ENCODE measurements at regions not wholly inside any gene's neighbourhood (a gene's known extent, or its start where the extent isn't known, plus 50 kb on each side); places are given as distances from the start of the nearest gene placed in this dataset.
A peak's percentile ranks its signal among the peaks of the same experiment; 100 is the strongest.

- no peaks in the 10 kb centered on the region for H3K27me3 ChIP-seq
- ATAC-seq, result no peak
- H3K27ac ChIP-seq, result peak overlapping the region in 1 of 4 donors; percentile 2
- TF ChIP-seq CTCF (IDR thresholded peaks at IDR 0.05) (no peak), POLR2AphosphoS5 (IDR thresholded peaks at IDR 0.05) (no peak), EP300 (IDR thresholded peaks at IDR 0.05) (no peak), POLR2A (IDR thresholded peaks at IDR 0.05) (no peak)
- H3K4me3 ChIP-seq, result no peak overlapping the region
- WGBS, 2 donors (ENCODE audit: low coverage in 1 of 2), result 60 to 67% methylated on average over 1 to 2 of the region's 2 CpGs
- H3K9me3 ChIP-seq, result no peaks in the 10 kb centered on the region
- H3K4me1 ChIP-seq, result peaks cover 10 to 34% (median 15%) of the 10 kb centered on the region in 3 donors
- no peaks in the 10 kb centered on the region for H3K36me3 ChIP-seq
Measured at GRCh38 chr2:64221935-64222334, 77.7 kb upstream of the PELI1 start.

- Histone ChIP-seq H3K9me3 (no peaks in the 10 kb centered on the region), H3K4me1 (peaks cover 10 to 39% (median 15%) of the 10 kb centered on the region in 3 donors), H3K27me3 (no peaks in the 10 kb centered on the region), H3K36me3 (no peaks in the 10 kb centered on the region), H3K4me3 (no peak overlapping the region), H3K27ac (peak overlapping the region in 3 of 4 donors; percentile 2 to 33 (median 11))
- TF ChIP-seq POLR2AphosphoS5 (IDR thresholded peaks at IDR 0.05) (no peak), CTCF (IDR thresholded peaks at IDR 0.05) (no peak), POLR2A (IDR thresholded peaks at IDR 0.05) (no peak), EP300 (IDR thresholded peaks at IDR 0.05) (no peak)
- peak; percentile 63 for ATAC-seq
- 0 to 22% methylated on average over 1 to 2 of the region's 2 CpGs for WGBS, 2 donors (ENCODE audit: low coverage in 1 of 2)
Measured at GRCh38 chr2:64222351-64222750, 78.1 kb upstream of the PELI1 start.

- Histone ChIP-seq H3K4me1 (peaks cover 10 to 46% (median 15%) of the 10 kb centered on the region in 3 donors), H3K27ac (peak overlapping the region in 3 of 4 donors; percentile 2 to 33 (median 11)), H3K27me3 (no peaks in the 10 kb centered on the region), H3K4me3 (no peak overlapping the region), H3K9me3 (no peaks in the 10 kb centered on the region), H3K36me3 (no peaks in the 10 kb centered on the region)
- no peak for TF ChIP-seq POLR2AphosphoS5 (IDR thresholded peaks at IDR 0.05)
- no peak for TF ChIP-seq CTCF (IDR thresholded peaks at IDR 0.05)
- no peak for TF ChIP-seq POLR2A (IDR thresholded peaks at IDR 0.05)
- TF ChIP-seq EP300 (IDR thresholded peaks at IDR 0.05), result no peak
- no peak for ATAC-seq
- 64 to 83% methylated on average over 3 of the region's 3 CpGs for WGBS, 2 donors (ENCODE audit: low coverage in 1 of 2)
Measured at GRCh38 chr2:64223055-64223454, 78.8 kb upstream of the PELI1 start.

GRCh38 chr2:64225491-64225890 is 81.3 kb upstream of the PELI1 start:
- TF ChIP-seq POLR2A (IDR thresholded peaks at IDR 0.05) (no peak), POLR2AphosphoS5 (IDR thresholded peaks at IDR 0.05) (no peak), EP300 (IDR thresholded peaks at IDR 0.05) (no peak), CTCF (IDR thresholded peaks at IDR 0.05) (no peak)
- Histone ChIP-seq H3K9me3 (no peaks in the 10 kb centered on the region), H3K27ac (no peak overlapping the region), H3K4me1 (peaks cover 10 to 56% (median 15%) of the 10 kb centered on the region in 3 donors), H3K4me3 (no peak overlapping the region), H3K36me3 (no peaks in the 10 kb centered on the region), H3K27me3 (no peaks in the 10 kb centered on the region)
- WGBS, 2 donors (ENCODE audit: low coverage in 1 of 2), result 93 to 100% methylated on average over 1 of the region's 1 CpG
- ATAC-seq, result no peak

- Histone ChIP-seq H3K36me3 (no peaks in the 10 kb centered on the region), H3K27ac (no peak overlapping the region), H3K4me3 (no peak overlapping the region), H3K4me1 (peaks cover 8 to 50% (median 11%) of the 10 kb centered on the region in 3 donors), H3K9me3 (no peaks in the 10 kb centered on the region), H3K27me3 (no peaks in the 10 kb centered on the region)
- no peak for ATAC-seq
- no peak for TF ChIP-seq POLR2A (IDR thresholded peaks at IDR 0.05)
- TF ChIP-seq CTCF (IDR thresholded peaks at IDR 0.05), result no peak
- no peak for TF ChIP-seq POLR2AphosphoS5 (IDR thresholded peaks at IDR 0.05)
- no peak for TF ChIP-seq EP300 (IDR thresholded peaks at IDR 0.05)
- WGBS, 2 donors (ENCODE audit: low coverage in 1 of 2), result 20 to 51% methylated on average over 1 to 5 of the region's 5 CpGs
Measured at GRCh38 chr2:64226611-64227010, 82.4 kb upstream of the PELI1 start.

Measured in gastroesophageal sphincter (tissue), 4 donors.